H9 (cell line): ENCODE measurements at regions not wholly inside any gene's neighbourhood (a gene's known extent, or its start where the extent isn't known, plus 50 kb on each side); places are given as distances from the start of the nearest gene placed in this dataset.

Source experiments
- DNase-seq: peaks from one replicate; pipeline ENCODE4 v3.0.0-alpha.2; 2017
- H2AFZ ChIP-seq: one replicate; pipeline ENCODE4 v1.6.1; 2013; ENCODE audit warnings: mild to moderate bottlenecking, low read length, control low read depth, moderate library complexity
- H2AK5ac ChIP-seq: 2 replicates; pipeline ENCODE4 v1.6.1; 2013; ENCODE audit warnings: low read length, control low read depth, mixed read lengths; ENCODE audit not compliant: insufficient read length
- H2BK120ac ChIP-seq: one replicate; pipeline ENCODE4 v1.6.1; 2013; ENCODE audit warnings: low read depth, mild to moderate bottlenecking, low read length, control low read depth, inconsistent platforms; ENCODE audit not compliant: poor library complexity, severe bottlenecking
- H2BK12ac ChIP-seq: 2 replicates; pipeline ENCODE4 v1.6.1; 2013; ENCODE audit warnings: low read length, control low read depth, mixed read lengths, low read depth; ENCODE audit not compliant: insufficient read length
- H2BK15ac ChIP-seq: 2 replicates; pipeline ENCODE4 v1.6.1; 2013; ENCODE audit warnings: low read depth, low read length, control low read depth
- H2BK20ac ChIP-seq: one replicate; pipeline ENCODE4 v1.6.1; 2013; ENCODE audit warnings: low read depth, mild to moderate bottlenecking, low read length, control low read depth, inconsistent platforms; ENCODE audit not compliant: poor library complexity, severe bottlenecking
- H2BK5ac ChIP-seq: 2 replicates; pipeline ENCODE4 v1.6.1; 2013; ENCODE audit warnings: low read length, control low read depth, mixed read lengths; ENCODE audit not compliant: insufficient read length
- H3K14ac ChIP-seq: 2 replicates; pipeline ENCODE4 v1.6.1; 2013; ENCODE audit warnings: low read length, control low read depth; ENCODE audit not compliant: insufficient read depth
- H3K18ac ChIP-seq: 2 replicates; pipeline ENCODE4 v1.6.1; 2013; ENCODE audit warnings: low read depth, mild to moderate bottlenecking, mixed read lengths, low read length, control low read depth; ENCODE audit not compliant: insufficient read length
- H3K23ac ChIP-seq: 2 replicates; pipeline ENCODE4 v1.6.1; 2013; ENCODE audit warnings: low read length, control low read depth, mixed read lengths, low read depth; ENCODE audit not compliant: insufficient read length
- H3K23me2 ChIP-seq: 2 replicates; pipeline ENCODE4 v1.6.1; 2013; ENCODE audit warnings: low read depth, mild to moderate bottlenecking, mixed read lengths, low read length, control low read depth; ENCODE audit not compliant: insufficient read length, poor library complexity, severe bottlenecking
- H3K27ac ChIP-seq: 2 replicates; pipeline ENCODE4 v1.5.1; 2013; ENCODE audit warnings: low read length, control low read depth, mixed read lengths, low read depth; ENCODE audit not compliant: insufficient read length
- H3K27me3 ChIP-seq: 2 replicates; pipeline ENCODE4 v1.6.1; 2013; ENCODE audit warnings: low read length, control low read depth, inconsistent platforms; ENCODE audit not compliant: insufficient read depth
- H3K4ac ChIP-seq: 2 replicates; pipeline ENCODE4 v1.6.1; 2013; ENCODE audit warnings: low read depth, mild to moderate bottlenecking, control low read depth, inconsistent platforms, low read length, moderate library complexity
- H3K4me1 ChIP-seq: 2 replicates; pipeline ENCODE4 v1.6.1; 2013; ENCODE audit warnings: low read length, control low read depth, inconsistent platforms; ENCODE audit not compliant: insufficient read depth
- H3K4me2 ChIP-seq: 2 replicates; pipeline ENCODE4 v1.6.1; 2013; ENCODE audit warnings: low read length, control low read depth, mixed read lengths; ENCODE audit not compliant: insufficient read length, insufficient read depth
- H3K56ac ChIP-seq: 2 replicates; pipeline ENCODE4 v1.6.1; 2013; ENCODE audit warnings: low read depth, mild to moderate bottlenecking, mixed read lengths, low read length, control low read depth; ENCODE audit not compliant: insufficient read length
- H3K79me1 ChIP-seq: 2 replicates; pipeline ENCODE4 v1.6.1; 2013; ENCODE audit warnings: low read depth, mild to moderate bottlenecking, moderate library complexity, low read length, control low read depth, inconsistent platforms; ENCODE audit not compliant: insufficient read depth, poor library complexity, severe bottlenecking
- H3K79me2 ChIP-seq: 2 replicates; pipeline ENCODE4 v1.6.1; 2013; ENCODE audit warnings: low read length, control low read depth, inconsistent platforms; ENCODE audit not compliant: insufficient read depth
- H3K9ac ChIP-seq: 2 replicates; pipeline ENCODE4 v1.6.1; 2013; ENCODE audit warnings: low read length, control low read depth, mixed read lengths; ENCODE audit not compliant: insufficient read length; ENCODE audit errors: extremely low read depth
- H3K9me3 ChIP-seq: one replicate; pipeline ENCODE4 v1.6.1; 2013; ENCODE audit warnings: low read depth, low read length, inconsistent platforms; ENCODE audit not compliant: control insufficient read depth
- H3T11ph ChIP-seq: one replicate; pipeline ENCODE4 v1.6.1; 2013; ENCODE audit warnings: mild to moderate bottlenecking, low read length, control low read depth, inconsistent platforms
- H4K20me1 ChIP-seq: one replicate; pipeline ENCODE4 v1.6.1; 2013; ENCODE audit not compliant: control insufficient read depth, insufficient read length, insufficient read depth
- H4K5ac ChIP-seq: 2 replicates; pipeline ENCODE4 v1.6.1; 2013; ENCODE audit warnings: low read depth, mild to moderate bottlenecking, mixed read lengths, low read length, control low read depth; ENCODE audit not compliant: insufficient read length
- H4K8ac ChIP-seq: replicated peaks from 2 replicates; pipeline ENCODE4 v1.6.1; 2013; ENCODE audit warnings: low read length, control low read depth, mixed read lengths, low read depth; ENCODE audit not compliant: insufficient read length
- H4K91ac ChIP-seq: 2 replicates; pipeline ENCODE4 v1.6.1; 2013; ENCODE audit warnings: low read depth, mild to moderate bottlenecking, moderate library complexity, mixed read lengths, low read length, control low read depth; ENCODE audit not compliant: insufficient read length
- H3K27ac Mint-ChIP-seq, 3 experiments: 2 replicates in 2 of 3; 3 replicates in 1 of 3; pipeline ENCODE4 v1.8.0; 2020 to 2021; ENCODE audit warnings: mixed read lengths in 3 of 3, mild to moderate bottlenecking in 1 of 3, moderate library complexity in 1 of 3
- H3K27me3 Mint-ChIP-seq: 2 replicates; pipeline ENCODE4 v1.8.0; 2021; ENCODE audit warnings: low read depth, mild to moderate bottlenecking, moderate library complexity, mixed read lengths
- H3K36me3 Mint-ChIP-seq, 3 experiments: 2 replicates in 2 of 3; 3 replicates in 1 of 3; pipeline ENCODE4 v1.8.0; 2020 to 2021; ENCODE audit warnings: low read depth in 3 of 3, mixed read lengths in 3 of 3; ENCODE audit not compliant: insufficient read depth in 1 of 3
- H3K4me1 Mint-ChIP-seq, 2 experiments: 2 replicates each; pipeline ENCODE4 v1.8.0; 2020; ENCODE audit warnings: mixed read lengths in 2 of 2
- H3K4me3 Mint-ChIP-seq, 2 experiments: 2 replicates in 1 of 2; 3 replicates in 1 of 2; pipeline ENCODE4 v1.8.0; 2020 to 2021; ENCODE audit warnings: mild to moderate bottlenecking in 2 of 2, mixed read lengths in 2 of 2, moderate library complexity in 1 of 2
- H3K9me3 Mint-ChIP-seq, 2 experiments: 2 replicates in 1 of 2; 3 replicates in 1 of 2; pipeline ENCODE4 v1.8.0; 2020; ENCODE audit warnings: mild to moderate bottlenecking in 2 of 2, mixed read lengths in 2 of 2, moderate library complexity in 1 of 2
- TF ChIP-seq, protein P1 (sequence below): fragments of 200-600 bp; sonication (generic); conservative IDR thresholded peaks from 3 replicates; pipeline ENCODE4 v1.8.0; 2021; ENCODE audit warnings: antibody characterized with exemption, mild to moderate bottlenecking

DNA sequence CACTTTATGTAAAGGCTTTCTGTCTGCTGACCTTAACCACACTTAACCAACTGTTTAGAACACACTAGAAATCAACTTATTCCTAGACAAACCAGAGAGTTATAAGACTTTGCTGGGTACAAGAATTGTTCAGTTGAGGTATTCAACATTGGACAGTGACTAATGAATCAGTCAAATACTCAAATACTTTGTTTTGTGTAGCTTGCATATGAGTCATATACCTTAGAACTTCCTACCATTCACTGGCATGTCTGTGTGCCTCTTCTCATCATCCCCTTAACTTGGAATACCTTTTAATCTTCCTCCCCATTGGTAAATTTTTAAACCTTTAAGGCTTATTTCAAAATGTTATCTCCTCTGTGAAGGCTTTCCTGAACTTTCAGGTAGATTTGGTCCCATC lies 708.8 kb upstream of the GRIA3 start:
- Histone ChIP-seq H2AK5ac (no peak overlapping the region), H2BK20ac (no peak overlapping the region), H3K4me1 (no peaks in the 10 kb centered on the region), H3K4ac (no peak overlapping the region), H4K5ac (no peak overlapping the region), H3K23me2 (no peaks in the 10 kb centered on the region), H3K4me2 (no peak overlapping the region), H3K79me2 (no peaks in the 10 kb centered on the region), H3K14ac (no peak overlapping the region), H3K27ac (no peak overlapping the region), H4K20me1 (no peaks in the 10 kb centered on the region), H3K9me3 (peaks cover 3% of the 10 kb centered on the region), H2AFZ (no peak overlapping the region), H4K8ac (no peak overlapping the region), H3T11ph (no peak overlapping the region), H2BK12ac (no peak overlapping the region), H2BK120ac (no peak overlapping the region), H3K18ac (no peak overlapping the region), H2BK15ac (no peak overlapping the region), H2BK5ac (no peak overlapping the region), H3K27me3 (no peaks in the 10 kb centered on the region), H3K56ac (no peak overlapping the region), H3K79me1 (no peaks in the 10 kb centered on the region), H4K91ac (no peak overlapping the region), H3K23ac (no peak overlapping the region), H3K9ac (no peak overlapping the region)
- no peak for DNase-seq
- peaks cover under 1 to 53% of the 10 kb centered on the region in 2 experiments; a peak in 4 of 5 replicates for H3K9me3 Mint-ChIP-seq
- TF ChIP-seq, protein P1, sequence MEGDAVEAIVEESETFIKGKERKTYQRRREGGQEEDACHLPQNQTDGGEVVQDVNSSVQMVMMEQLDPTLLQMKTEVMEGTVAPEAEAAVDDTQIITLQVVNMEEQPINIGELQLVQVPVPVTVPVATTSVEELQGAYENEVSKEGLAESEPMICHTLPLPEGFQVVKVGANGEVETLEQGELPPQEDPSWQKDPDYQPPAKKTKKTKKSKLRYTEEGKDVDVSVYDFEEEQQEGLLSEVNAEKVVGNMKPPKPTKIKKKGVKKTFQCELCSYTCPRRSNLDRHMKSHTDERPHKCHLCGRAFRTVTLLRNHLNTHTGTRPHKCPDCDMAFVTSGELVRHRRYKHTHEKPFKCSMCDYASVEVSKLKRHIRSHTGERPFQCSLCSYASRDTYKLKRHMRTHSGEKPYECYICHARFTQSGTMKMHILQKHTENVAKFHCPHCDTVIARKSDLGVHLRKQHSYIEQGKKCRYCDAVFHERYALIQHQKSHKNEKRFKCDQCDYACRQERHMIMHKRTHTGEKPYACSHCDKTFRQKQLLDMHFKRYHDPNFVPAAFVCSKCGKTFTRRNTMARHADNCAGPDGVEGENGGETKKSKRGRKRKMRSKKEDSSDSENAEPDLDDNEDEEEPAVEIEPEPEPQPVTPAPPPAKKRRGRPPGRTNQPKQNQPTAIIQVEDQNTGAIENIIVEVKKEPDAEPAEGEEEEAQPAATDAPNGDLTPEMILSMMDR, result no peak
- H3K4me3 Mint-ChIP-seq, result no peak overlapping the region
- no peaks in the 10 kb centered on the region for H3K4me1 Mint-ChIP-seq
- no peak overlapping the region for H3K27ac Mint-ChIP-seq
- H3K27me3 Mint-ChIP-seq, result no peaks in the 10 kb centered on the region
- no peaks in the 10 kb centered on the region; a peak in 1 of 7 replicates for H3K36me3 Mint-ChIP-seq
